Endodermal cell (in vitro differentiated cells): ENCODE measurements at regions not wholly inside any gene's neighbourhood (a gene's known extent, or its start where the extent isn't known, plus 50 kb on each side); places are given as distances from the start of the nearest gene placed in this dataset.

Experiments
- DNase-seq: peaks from one replicate; pipeline ENCODE4 v3.0.0-alpha.2; 2017
- H3K27ac ChIP-seq: 2 replicates; pipeline ENCODE4 v1.5.1; 2013; ENCODE audit warnings: mild to moderate bottlenecking, low read depth, low read length, moderate library complexity
- H3K27me3 ChIP-seq: 2 replicates; pipeline ENCODE4 v1.6.1; 2013; ENCODE audit warnings: mild to moderate bottlenecking, low read length, moderate library complexity; ENCODE audit not compliant: insufficient read depth, control insufficient read depth, poor library complexity, severe bottlenecking
- H3K36me3 ChIP-seq: 2 replicates; pipeline ENCODE4 v1.7.0; 2013; ENCODE audit warnings: mild to moderate bottlenecking, low read length, moderate library complexity; ENCODE audit not compliant: control insufficient read depth, insufficient read depth
- H3K4me1 ChIP-seq: one replicate; pipeline ENCODE4 v1.7.0; 2013; ENCODE audit warnings: low read length; ENCODE audit not compliant: control insufficient read depth, insufficient read depth
- H3K4me3 ChIP-seq: 2 replicates; pipeline ENCODE4 v1.5.1; 2013; ENCODE audit warnings: mild to moderate bottlenecking, low read length, moderate library complexity
- H3K9ac ChIP-seq: 2 replicates; pipeline ENCODE4 v1.6.1; 2013; ENCODE audit warnings: mild to moderate bottlenecking, low read length, moderate library complexity; ENCODE audit not compliant: poor library complexity, severe bottlenecking; ENCODE audit errors: extremely low read depth
- H3K9me3 ChIP-seq: 2 replicates; pipeline ENCODE4 v1.6.1; 2013; ENCODE audit warnings: mild to moderate bottlenecking, low read length, moderate library complexity; ENCODE audit not compliant: control insufficient read depth
- H3K27ac Mint-ChIP-seq: 2 replicates; pipeline ENCODE4 v1.8.0; 2020; ENCODE audit warnings: mixed read lengths
- H3K27me3 Mint-ChIP-seq: 2 replicates; pipeline ENCODE4 v1.8.0; 2021; ENCODE audit warnings: mild to moderate bottlenecking, mixed read lengths; ENCODE audit not compliant: insufficient read depth
- H3K36me3 Mint-ChIP-seq: 2 replicates; pipeline ENCODE4 v1.8.0; 2020; ENCODE audit warnings: low read depth, mixed read lengths
- H3K4me1 Mint-ChIP-seq: 2 replicates; pipeline ENCODE4 v1.8.0; 2020; ENCODE audit warnings: mixed read lengths
- H3K4me3 Mint-ChIP-seq: 2 replicates; pipeline ENCODE4 v1.8.0; 2020; ENCODE audit warnings: mild to moderate bottlenecking, moderate library complexity, mixed read lengths
- H3K9me3 Mint-ChIP-seq: 2 replicates; pipeline ENCODE4 v1.8.0; 2020; ENCODE audit warnings: mild to moderate bottlenecking, mixed read lengths
- CTCF ChIP-seq: fragments of 200-600 bp; sonication (generic); conservative IDR thresholded peaks from 2 replicates; pipeline ENCODE4 v1.5.0; 2021; ENCODE audit warnings: antibody characterized with exemption, mild to moderate bottlenecking
- WGBS, 2 experiments: methylation state at CpG; one replicate each; pipeline versions ENCODE4 v1.1.5 to v1.1.7; 2013; ENCODE audit warnings: missing lambda C conversion rate in 2 of 2, mixed read lengths in 1 of 2; ENCODE audit not compliant: insufficient coverage in 1 of 2, insufficient read length in 1 of 2; 5-methylcytosine and 5-hydroxymethylcytosine counted together

GRCh38 chr21:41043014-41043413 is 124.9 kb upstream of the BACE2 start:
- TF ChIP-seq CTCF = peak; percentile 71
- Histone ChIP-seq H3K4me1 (no peaks in the 10 kb centered on the region), H3K27me3 (no peaks in the 10 kb centered on the region), H3K4me3 (no peak overlapping the region), H3K9me3 (no peaks in the 10 kb centered on the region), H3K9ac (no peak overlapping the region), H3K36me3 (no peaks in the 10 kb centered on the region), H3K27ac (no peak overlapping the region)
- H3K4me1 Mint-ChIP-seq = no peaks in the 10 kb centered on the region
- DNase-seq = no peak
- WGBS, 2 experiments = 90 to 91% methylated on average over 2 of the region's 2 CpGs
- no peaks in the 10 kb centered on the region for H3K9me3 Mint-ChIP-seq
- H3K27ac Mint-ChIP-seq = no peak overlapping the region
- no peak overlapping the region for H3K4me3 Mint-ChIP-seq
- H3K27me3 Mint-ChIP-seq = peaks cover 8% of the 10 kb centered on the region
- H3K36me3 Mint-ChIP-seq = no peaks in the 10 kb centered on the region

GRCh38 chr21:41045534-41046268 is 122.3 kb upstream of the BACE2 start:
- no peaks in the 10 kb centered on the region for H3K9me3 ChIP-seq
- peak; percentile 85 for DNase-seq
- TF ChIP-seq CTCF = peak; percentile 80
- no peak overlapping the region for H3K4me3 ChIP-seq
- H3K36me3 ChIP-seq = no peaks in the 10 kb centered on the region
- Mint-ChIP-seq H3K36me3 (no peaks in the 10 kb centered on the region), H3K4me1 (no peaks in the 10 kb centered on the region), H3K27me3 (peaks cover 8% of the 10 kb centered on the region), H3K4me3 (no peak overlapping the region), H3K9me3 (no peaks in the 10 kb centered on the region), H3K27ac (no peak overlapping the region)
- H3K27ac ChIP-seq = no peak overlapping the region
- WGBS, 2 experiments = 70 to 80% methylated on average over 12 to 16 of the region's 17 CpGs
- H3K27me3 ChIP-seq = no peaks in the 10 kb centered on the region
- no peak overlapping the region for H3K9ac ChIP-seq
- H3K4me1 ChIP-seq = no peaks in the 10 kb centered on the region

GRCh38 chr21:41048145-41048544 is 119.8 kb upstream of the BACE2 start:
- H3K9ac ChIP-seq = no peak overlapping the region
- no peak overlapping the region for H3K4me3 Mint-ChIP-seq
- no peak overlapping the region for H3K27ac ChIP-seq
- H3K27me3 Mint-ChIP-seq = peaks cover 8% of the 10 kb centered on the region
- no peak overlapping the region for H3K4me3 ChIP-seq
- H3K27me3 ChIP-seq = no peaks in the 10 kb centered on the region
- 90 to 100% methylated on average over 1 of the region's 1 CpG for WGBS, 2 experiments
- H3K36me3 ChIP-seq = no peaks in the 10 kb centered on the region
- H3K9me3 Mint-ChIP-seq = no peaks in the 10 kb centered on the region
- no peak overlapping the region for H3K27ac Mint-ChIP-seq
- no peak for TF ChIP-seq CTCF
- no peaks in the 10 kb centered on the region for H3K9me3 ChIP-seq
- no peak for DNase-seq
- no peaks in the 10 kb centered on the region for H3K36me3 Mint-ChIP-seq
- no peaks in the 10 kb centered on the region for H3K4me1 Mint-ChIP-seq
- H3K4me1 ChIP-seq = no peaks in the 10 kb centered on the region
